H1 (cell line): ENCODE measurements at regions not wholly inside any gene's neighbourhood (a gene's known extent, or its start where the extent isn't known, plus 50 kb on each side); places are given as distances from the start of the nearest gene placed in this dataset.

Source experiments
- ATF3 ChIP-seq: IDR thresholded peaks from 2 replicates; pipeline ENCODE4 v1.6.1; 2011; ENCODE audit warnings: low read depth, mild to moderate bottlenecking, low read length; ENCODE audit not compliant: insufficient read depth
- CBX5 ChIP-seq: fragments of 300-800, 300-1000 bp; sonication (generic); IDR thresholded peaks from 2 replicates; pipeline ENCODE4 v1.7.1; 2016; ENCODE audit warnings: antibody characterized with exemption, low read length, low read depth
- CTCF ChIP-seq, 3 experiments: IDR thresholded peaks; 1 replicate in 2 of 3; 2 replicates in 1 of 3; pipeline versions ENCODE4 v1.5.1 to v1.6.1; 2011; ENCODE audit warnings: low read length in 3 of 3, mild to moderate bottlenecking in 3 of 3, inconsistent platforms in 2 of 3, low read depth in 1 of 3, moderate library complexity in 1 of 3; ENCODE audit not compliant: insufficient read depth in 1 of 3; ENCODE audit errors: control extremely low read depth in 1 of 3
- POLR2A ChIP-seq, 2 experiments: IDR thresholded peaks; 1 replicate in 1 of 2; 2 replicates in 1 of 2; pipeline ENCODE4 v1.6.1; 2011; ENCODE audit warnings: low read depth in 2 of 2, low read length in 2 of 2, mild to moderate bottlenecking in 2 of 2; ENCODE audit errors: control extremely low read depth in 1 of 2
- POLR2AphosphoS5 ChIP-seq: IDR thresholded peaks from 2 replicates; pipeline ENCODE4 v1.6.1; 2011; ENCODE audit warnings: low read depth, low read length
- SIX5 ChIP-seq: IDR thresholded peaks from 2 replicates; pipeline ENCODE4 v1.6.1; 2011; ENCODE audit warnings: mild to moderate bottlenecking, low read depth, low read length
- SP1 ChIP-seq: IDR thresholded peaks from 2 replicates; pipeline ENCODE4 v1.6.1; 2011; ENCODE audit warnings: low read depth, low read length
- USF2 ChIP-seq: IDR thresholded peaks from 2 replicates; pipeline ENCODE4 v1.6.1; 2011; ENCODE audit warnings: low read length, improper control_type of control experiment

GRCh38 chr3:16692486-16693344 lies 87.5 kb upstream of the DAZL start:
- TF ChIP-seq POLR2AphosphoS5 (no peak), CTCF (IDR thresholded peaks at IDR 0.05; ENCODE audit: control extremely low read depth in 1 of 3, insufficient read depth in 1 of 3, low read depth in 1 of 3, low read length in 3 of 3) (no peak), SIX5 (no peak), CBX5 (no peak), USF2 (no peak), SP1 (no peak), POLR2A (IDR thresholded peaks at IDR 0.05; ENCODE audit: control extremely low read depth in 1 of 2, low read depth in 2 of 2, low read length in 2 of 2) (no peak), ATF3 (no peak)
